Stimulated activated naive CD8-positive, alpha-beta T cell treated with anti-CD3 and anti-CD28 coated beads, Interleukin-15, Interleukin-2, amounts not matched to agents 100 U/mL and 50 U/mL, for 24 hours (primary cell): ENCODE measurements at regions not wholly inside any gene's neighbourhood (a gene's known extent, or its start where the extent isn't known, plus 50 kb on each side); places are given as distances from the start of the nearest gene placed in this dataset.
A peak's percentile ranks its signal among the peaks of the same experiment; 100 is the strongest.

Source experiments
- ATAC-seq: fragments of 150-1000 bp; cut with Tn5 transposase; one replicate; pipeline ENCODE4 v1.10.0; 2021
- DNase-seq: peaks from one replicate; pipeline ENCODE4 v3.0.0; 2021

DNA sequence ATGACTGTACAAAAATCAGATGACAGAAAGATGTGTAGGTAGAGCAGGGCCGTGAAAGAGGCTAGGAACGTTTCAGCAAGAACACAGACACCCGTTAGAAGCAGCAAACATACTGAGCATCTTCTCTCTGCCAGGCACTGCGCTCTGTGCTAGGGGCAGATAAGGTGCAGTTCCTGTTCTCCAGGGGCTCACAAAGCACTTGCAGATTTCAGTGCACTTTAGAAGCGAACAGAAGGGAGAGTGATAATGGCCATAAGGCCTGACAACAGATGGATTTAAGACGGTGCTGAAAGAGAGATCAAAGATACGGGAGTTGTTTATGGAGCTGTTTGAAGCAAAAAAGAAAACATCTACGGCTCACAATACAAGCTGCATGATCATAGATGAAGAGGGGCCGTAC, 200.3 kb upstream of the FOXD3 start:
- ATAC-seq = no peak
- DNase-seq = no peak

DNA sequence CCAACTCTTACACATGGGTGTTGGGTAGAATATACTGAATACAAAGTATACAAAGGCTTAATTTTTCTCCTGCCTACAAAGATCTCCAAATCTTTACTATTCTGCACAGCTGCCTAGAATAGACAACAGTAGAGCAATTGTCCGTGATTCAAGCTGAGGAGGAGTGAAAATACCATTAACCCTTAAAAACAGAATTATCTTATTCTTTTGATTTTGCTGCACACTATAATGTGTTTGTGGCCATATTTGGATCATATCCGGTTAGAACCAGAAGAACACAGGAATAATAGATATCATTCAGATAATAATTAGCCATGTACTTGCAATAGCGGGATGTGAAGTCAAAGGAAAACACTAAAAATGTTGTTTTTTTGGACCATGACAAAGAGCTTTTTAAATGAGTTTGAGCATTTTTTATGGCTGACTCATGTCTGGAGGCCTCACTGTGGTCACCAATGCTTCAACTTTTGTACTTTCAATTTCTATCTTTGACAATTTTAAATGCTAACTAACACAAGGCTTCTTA, 197.6 kb upstream of the FOXD3 start:
- DNase-seq = no peak
- no peak for ATAC-seq

DNA sequence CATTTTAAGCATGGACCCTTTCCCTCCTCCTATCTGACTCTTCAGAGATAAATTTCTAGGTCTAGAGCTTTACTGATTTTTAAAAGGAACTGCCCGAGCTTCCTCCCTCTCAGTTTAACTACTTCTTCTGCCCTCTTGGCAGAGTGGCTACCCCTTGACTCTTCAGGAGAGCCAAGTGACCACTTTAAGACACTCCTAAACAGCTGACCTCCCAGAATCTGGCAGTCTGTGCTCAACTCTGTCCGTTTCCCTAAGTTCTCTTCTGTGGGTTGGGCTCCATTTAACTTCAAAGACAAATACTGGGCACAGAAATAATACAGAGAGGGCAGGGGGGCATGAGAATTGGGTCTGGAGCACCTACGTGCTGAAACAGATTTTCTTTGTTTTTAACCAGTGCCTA, 196.3 kb upstream of the FOXD3 start:
- ATAC-seq (no peak), DNase-seq (no peak)

DNA sequence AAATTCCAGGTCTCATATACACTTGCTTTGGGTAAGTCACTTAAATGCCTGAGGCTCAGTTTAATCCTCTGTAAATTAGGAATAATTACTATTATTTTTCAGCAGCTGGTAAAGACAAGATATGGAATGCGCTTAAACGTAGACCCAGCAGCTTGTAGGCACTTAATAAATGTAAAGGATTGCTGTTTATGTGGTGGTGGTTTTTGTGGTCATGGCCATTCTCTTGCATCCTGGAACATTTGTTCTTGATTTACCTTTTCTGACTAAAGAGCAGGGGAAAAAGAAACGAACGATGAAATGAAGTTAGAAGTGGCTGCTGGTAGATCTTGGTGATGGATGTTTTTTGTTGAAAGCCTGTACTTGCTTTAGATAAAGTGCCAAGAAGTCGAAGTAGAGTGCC, 195.0 kb upstream of the FOXD3 start:
- DNase-seq = no peak
- no peak for ATAC-seq

DNA sequence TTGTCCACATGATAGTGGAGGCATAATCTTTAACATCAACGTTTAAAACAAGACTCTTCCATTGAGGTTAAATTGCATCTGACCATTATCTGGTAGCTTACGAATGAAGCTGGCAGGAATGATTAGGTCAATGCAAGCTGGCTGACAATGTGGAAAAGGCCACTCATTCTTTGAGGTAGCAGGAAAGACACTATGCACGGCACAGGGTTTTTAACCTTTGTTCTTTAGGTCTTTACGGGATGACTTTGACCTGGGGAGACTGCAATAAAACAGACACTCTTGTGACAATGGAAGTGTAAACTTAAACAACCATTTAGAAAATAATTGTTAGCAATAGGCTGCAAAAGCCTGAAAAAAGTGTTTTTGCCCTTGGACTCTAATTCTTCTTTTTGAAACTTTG, 193.8 kb upstream of the FOXD3 start:
- DNase-seq (no peak), ATAC-seq (no peak)

DNA sequence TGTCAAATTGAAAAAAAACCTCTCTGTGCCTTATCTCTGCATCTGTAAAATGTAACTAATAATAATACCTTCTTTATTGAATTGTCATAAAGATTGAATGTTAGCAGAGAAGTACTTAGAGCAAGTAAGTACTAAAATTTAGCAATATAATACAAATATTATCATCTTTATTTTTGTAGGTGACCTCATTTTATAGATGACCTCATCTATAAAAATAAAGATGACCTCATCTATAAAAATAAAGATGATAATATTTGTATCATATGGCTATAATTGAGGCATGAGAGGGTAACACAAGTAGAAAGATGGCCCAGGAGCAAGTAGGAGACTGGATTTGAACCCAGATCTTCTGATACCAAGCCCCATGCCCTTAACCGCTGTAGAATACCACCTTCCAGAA, 193.2 kb upstream of the FOXD3 start:
- no peak for ATAC-seq

DNA sequence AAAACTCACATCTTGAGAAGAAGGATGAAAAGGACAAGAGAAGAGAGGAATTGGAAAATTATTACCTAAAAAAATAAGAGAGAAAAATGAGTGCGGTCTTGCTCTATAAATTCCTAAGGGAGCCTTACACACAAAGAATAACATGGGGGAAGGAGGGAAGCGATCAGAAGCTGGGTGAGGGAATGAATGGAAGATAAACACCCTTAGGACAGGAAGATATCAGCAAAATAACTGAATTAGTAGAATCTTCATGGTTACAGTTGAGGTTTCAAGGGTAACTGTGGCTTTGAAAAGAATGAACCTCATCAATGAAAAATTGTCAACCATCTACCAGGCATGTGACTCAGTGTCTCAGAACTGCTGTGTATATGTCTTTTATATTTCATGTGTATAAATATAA, 192.5 kb upstream of the FOXD3 start:
- ATAC-seq (no peak), DNase-seq (no peak)

More for the DNA sequence above, 193.2 kb upstream of the FOXD3 start:
- DNase-seq = no peak

DNA sequence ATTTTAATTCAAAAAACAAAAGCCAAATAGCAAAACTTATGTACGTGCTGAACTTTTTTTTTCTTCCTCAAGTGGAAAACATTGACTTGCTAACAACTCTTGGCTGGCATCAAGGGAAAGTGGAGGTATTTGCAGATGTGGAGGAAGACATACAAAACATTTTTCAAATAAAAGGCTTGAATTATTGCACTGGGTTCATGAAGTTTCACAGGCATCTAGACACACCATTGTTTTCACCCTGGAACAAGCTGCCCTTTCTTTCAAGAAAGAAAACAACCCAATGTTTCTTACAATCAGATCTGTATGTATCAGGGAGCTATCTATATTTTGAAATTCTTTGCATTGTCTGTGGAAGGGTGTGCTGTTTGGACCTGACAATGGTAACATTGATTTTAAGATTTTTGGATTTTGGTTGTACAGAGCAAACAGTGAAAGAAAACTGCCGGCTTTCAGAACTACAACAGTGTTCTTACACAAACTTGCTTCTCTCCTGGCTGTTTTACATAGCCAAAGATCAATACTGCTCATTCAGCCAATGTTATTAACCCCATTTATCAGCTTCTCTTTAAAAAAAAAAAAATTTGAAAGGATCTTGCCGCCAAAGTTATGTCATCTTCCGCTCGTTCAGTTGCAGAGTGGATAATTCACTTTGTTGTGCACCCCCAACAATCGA, 187.7 kb upstream of the FOXD3 start:
- ATAC-seq = no peak
- no peak for DNase-seq

DNA sequence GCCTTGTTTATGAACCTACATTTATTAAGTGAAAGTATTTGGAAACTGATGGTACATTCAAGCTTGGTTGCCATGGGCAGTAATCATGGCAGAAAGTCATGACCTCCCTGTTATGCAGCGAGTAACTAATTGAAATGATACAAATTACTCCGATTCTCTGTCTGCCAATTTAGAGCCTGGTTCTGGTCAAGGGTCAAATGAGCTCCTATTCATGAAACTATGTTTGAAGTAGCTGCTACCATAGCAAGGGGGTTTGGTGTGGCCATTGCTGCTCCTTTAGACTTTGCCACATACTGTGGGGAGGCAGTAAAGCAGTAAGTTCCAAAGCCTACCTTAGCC, 187.2 kb upstream of the FOXD3 start:
- no peak for ATAC-seq
- DNase-seq = no peak

DNA sequence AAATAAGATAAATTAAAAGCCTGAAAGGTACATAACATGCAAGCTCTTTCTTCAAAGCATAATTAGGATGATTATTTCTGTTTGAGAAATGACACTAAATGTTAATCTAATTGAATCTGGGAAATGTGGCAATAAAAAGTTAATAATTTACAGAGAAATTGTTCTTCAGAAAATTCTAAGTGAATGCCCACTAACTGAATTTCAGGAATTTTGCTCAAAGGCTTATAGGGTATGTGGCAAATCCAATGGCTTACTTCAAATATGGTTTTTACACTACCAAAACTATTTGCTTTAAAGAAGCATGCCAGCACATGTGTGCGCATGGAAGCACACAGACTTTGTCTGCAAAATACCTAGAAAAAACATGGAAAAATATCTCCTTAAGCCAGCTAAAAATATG, 186.6 kb upstream of the FOXD3 start:
- DNase-seq (no peak), ATAC-seq (no peak)

DNA sequence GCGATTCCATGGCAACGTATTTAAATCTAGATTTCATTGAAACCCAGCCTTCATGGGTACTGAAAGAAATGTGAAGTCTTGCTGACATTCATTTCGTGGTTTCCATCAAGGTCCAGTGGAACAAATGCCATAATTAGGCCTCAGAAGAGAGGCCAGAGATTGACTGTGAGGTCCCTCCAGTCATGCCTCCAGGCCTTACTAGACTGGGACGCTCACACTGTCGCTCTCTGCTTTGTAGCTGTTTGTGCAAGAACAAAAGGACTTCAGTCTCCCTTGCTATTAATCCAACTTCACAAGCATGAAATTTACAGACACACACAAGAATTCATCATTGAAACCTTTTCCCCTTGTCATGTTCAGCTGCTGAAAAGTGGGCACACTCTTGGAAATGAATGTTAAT, 180.4 kb upstream of the FOXD3 start:
- no peak for ATAC-seq

DNA sequence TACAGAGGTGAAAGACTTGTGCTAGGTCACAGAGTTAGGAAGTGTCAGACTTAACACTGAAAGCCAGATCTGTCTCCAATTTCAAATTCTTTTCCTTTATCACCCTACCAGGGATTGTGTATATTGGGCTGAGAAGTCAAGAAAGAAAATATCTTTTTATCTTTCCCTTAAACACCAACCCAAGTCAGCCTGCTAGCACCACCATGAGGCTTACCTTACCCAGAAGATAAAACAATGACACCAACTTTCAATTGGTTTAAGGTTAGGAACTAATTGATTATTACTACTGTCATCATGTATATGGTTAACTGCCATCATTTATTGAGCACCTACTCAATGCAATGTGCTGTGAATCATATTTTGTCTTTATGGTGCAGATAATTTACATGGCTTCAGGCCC, 178.9 kb upstream of the FOXD3 start:
- no peak for DNase-seq
- no peak for ATAC-seq

More for the DNA sequence above, 180.4 kb upstream of the FOXD3 start:
- no peak for DNase-seq

DNA sequence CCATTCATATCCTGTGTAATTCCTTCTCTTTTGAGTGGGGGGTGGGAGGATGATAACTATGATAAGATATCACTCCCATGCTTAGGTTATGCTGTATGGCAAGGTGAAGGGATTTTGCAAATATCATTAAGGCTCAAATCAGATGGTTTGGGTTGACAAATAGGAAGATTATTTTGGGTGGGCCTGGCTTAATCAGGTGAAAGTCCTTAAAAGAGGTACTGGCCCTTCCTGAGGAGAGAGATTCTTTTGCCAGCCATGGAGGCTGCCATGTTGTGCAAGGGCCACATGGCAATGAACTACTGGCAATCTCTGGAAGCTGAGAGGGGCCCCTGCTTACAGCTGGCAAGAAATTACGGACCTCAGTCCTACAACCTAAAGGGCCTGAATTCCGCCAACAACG, 174.6 kb upstream of the FOXD3 start:
- no peak for ATAC-seq

DNA sequence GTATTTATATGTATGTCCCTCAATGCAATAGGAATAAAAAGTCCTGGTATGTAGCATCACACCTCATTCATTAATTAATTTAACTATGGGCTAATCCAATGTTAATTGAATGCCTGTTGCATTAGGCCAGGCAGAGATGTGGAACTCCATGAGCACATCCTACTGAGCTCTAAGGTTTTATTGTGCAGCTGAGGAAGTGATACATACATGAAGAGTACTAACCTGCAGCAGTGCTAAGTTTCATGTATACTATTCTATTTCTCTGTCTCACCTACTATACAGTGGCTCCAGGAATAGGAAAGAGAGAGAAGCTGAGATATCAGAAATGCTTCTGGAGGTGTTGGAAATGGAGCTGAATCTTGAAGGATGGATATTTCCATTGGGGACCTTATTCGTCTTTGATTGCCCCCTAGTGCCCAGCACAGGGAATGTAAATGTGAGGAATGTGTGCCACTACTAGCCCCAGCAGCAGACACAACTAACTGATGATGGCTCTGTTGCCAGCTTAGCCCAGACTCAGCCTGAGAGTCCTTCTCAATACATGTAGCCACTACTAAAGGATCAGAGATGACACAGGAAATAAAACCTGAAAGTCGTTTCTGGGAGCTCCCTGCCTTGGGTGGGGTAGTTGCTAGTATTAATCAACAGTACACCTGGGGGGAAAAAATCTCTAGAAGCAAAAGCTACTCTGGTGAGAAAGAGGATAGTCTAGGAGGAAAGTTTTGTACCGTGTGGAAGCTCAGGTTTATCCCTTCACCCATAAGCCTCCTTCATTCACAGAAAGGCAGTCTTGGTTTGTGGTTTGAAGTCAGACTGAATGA, 173.3 kb upstream of the FOXD3 start:
- ATAC-seq (peak; percentile 40), DNase-seq (peak; percentile 9)

More for the DNA sequence above, 174.6 kb upstream of the FOXD3 start:
- no peak for DNase-seq

DNA sequence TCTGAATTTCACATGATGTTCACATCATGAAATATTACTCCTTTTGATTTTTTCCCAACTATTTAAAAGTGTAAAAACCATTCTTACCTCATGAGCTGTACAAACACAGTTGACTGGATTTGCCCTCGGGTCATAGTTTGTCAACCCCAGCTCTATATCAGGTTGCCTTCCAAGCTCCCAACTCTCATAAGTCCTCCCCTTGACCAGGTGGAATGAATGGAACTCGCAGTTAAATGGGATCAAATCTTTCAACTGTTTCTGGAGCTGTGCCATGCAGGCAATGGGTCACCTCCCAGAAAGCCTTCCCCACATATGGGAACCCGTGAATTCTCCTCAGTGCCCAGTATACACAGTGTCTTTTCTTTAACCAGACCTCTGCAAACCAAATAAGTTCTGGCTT, 169.8 kb upstream of the FOXD3 start:
- ATAC-seq (no peak), DNase-seq (no peak)

DNA sequence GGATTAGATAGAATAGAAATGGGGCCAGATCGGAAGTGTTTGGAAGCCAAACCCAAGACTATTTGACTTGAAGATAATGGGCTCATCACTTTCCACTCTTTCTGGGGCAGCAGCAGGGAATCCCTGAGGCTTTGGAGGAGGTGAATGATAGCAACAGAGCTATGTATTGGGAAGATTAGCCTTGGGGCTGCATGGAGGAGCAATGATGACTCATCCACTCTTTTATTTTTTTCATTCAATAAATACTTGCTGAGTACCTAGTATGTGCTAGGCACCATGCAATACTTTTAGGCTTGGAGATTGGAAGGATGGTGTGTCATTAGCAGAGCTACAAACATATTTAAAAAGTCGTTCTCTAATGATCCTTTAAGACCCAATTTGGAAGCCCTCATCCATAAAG, 166.9 kb upstream of the FOXD3 start:
- ATAC-seq (no peak), DNase-seq (no peak)

DNA sequence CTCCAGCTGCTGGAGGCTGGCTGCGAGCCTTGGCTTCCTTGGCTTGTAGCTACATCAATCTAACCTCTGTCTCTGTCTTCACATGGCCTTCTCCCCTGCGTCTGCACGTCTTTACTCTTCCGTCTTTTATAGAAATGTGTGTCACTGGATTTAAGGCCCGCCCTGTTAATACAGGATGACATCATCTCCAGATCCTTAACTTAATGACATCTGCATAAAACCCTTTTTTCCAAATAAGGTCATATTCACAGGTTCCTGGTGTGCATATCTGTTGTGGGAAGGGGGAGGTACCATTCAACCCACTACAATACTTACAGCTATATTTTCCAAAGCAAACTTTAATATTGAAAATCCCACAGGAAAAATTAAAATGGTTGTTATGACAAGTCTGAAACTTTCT, 165.3 kb upstream of the FOXD3 start:
- ATAC-seq = no peak

DNA sequence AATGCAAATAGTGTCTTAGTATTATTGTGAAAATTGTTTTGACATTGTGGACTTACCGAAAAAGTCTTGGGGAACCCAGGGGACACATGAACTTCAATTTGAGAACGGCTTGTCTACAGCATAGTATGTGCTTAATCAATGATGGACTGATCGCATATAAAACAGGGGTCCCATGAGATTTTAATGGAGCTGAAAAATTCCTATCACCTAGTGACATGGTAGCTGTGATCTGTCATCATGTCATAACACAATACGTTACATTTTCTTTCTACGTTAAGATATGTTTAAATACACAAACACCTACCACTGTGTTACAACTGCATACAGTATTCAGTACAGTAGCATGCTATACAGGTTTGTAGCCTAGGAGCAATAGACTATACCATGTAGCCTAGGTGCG, 153.3 kb upstream of the FOXD3 start:
- no peak for ATAC-seq
- DNase-seq = no peak

More for the DNA sequence above, 165.3 kb upstream of the FOXD3 start:
- no peak for DNase-seq

DNA sequence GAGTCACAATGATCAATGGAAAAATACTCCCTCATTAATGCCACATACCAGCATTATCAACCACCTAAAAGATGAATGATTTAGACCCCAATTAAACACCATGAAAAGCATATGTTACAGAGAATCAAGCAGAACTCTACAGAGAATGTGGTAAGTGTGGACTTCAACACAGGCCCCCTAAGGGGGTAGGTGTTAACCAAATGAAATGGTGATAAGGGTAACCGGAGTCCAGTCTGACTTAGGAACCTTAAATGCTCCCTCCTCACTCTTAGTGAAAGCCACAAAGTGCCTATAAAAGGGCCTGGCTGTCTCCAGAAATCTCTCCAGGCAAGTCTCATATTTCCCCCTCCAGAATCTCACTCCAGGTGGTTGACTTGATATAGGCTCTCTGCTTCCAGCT, 149.2 kb upstream of the FOXD3 start:
- no peak for ATAC-seq

DNA sequence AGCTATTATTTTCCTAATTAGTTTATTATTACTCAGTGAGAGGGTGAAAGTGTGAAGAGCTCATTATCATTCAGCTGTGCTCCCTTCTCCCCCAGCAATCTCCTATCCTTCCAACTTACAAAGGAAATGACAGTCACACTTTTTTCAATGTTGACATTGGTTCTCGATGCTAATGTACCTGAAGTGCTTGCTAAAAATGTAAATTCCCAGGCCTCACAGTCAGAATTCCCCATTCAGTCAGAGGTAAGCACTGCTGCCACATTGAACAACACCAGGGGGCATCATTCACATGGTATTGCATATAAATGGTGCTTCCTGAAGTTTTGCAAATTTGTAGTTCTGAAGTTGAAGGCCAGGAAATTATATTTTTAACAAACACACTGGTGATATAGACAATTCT, 132.7 kb upstream of the FOXD3 start:
- no peak for ATAC-seq
- DNase-seq = no peak

More for the DNA sequence above, 149.2 kb upstream of the FOXD3 start:
- no peak for DNase-seq

DNA sequence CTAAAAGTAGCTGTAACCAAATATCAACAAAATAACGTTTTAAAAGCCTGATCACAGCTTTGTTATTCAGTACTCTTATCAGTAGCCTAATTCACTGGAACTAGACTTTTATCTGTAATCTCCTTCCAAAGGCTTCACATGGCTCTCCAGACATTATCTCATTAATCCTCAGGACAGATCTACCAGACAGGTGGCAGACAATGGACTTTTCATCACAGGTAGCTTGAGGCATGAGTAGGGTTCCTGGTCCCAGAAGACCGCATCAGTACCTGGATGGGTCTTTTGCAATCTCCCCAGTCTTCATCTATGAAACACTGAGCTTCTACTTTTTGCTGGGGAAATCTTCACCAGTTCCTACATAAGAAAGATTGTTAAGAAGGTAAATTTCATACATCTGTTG, 132.2 kb upstream of the FOXD3 start:
- ATAC-seq = no peak

DNA sequence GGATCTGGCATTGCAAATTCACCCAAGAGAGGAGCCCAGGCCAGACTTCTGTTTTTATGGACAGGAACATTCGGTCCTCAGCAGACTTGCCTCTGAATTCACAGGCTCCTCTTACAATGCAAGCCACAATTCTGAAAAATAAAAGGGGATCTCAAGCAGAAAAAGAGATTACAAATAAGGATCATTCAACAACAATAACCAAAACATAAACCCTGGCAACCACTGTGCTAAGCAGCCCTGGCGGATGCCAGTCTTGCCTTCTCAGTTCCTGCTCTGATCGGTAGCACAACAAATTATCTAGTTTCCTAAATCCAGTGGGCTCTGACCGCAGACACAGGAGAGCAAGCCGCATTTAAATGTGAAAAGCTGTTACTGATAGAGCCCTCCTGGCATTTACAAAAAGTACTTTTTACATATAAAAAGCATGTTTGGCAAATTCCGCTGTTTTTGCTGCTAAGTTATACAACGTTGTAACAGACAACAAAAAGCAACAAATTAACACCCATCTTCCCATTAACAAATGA, 123.4 kb upstream of the FOXD3 start:
- no peak for ATAC-seq
- no peak for DNase-seq

More for the DNA sequence above, 132.2 kb upstream of the FOXD3 start:
- no peak for DNase-seq

DNA sequence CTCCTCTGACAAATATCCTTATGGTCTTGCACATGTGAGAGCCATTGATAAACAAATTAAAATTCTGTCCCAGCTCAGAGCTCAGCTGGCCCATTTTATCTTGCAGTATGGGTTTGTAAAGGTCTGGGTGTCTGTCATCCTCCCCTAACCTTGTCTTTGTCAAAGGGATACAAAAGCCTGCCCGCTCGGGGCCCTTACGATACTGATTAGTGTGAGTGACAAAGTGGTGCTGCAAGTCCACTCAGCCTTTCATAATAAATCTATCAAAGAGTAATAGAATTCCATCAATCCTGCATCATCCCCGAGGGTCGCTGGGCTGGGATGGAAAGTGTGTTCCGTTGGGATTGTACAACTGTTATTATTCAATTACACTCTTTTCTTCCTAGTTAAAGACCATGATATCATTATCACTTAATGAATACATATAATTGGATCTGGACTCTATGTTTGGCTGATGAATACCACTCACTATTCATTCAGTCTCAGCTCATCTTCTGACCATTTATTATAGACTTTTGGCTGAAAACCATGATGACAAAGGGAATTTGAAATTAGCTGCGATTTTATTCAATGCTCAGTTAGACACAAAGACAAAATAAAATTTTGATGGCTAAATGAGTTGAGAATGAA, 122.5 kb upstream of the FOXD3 start:
- ATAC-seq = no peak
- DNase-seq = no peak
